GM13976 (cell line): ENCODE measurements at regions not wholly inside any gene's neighbourhood (a gene's known extent, or its start where the extent isn't known, plus 50 kb on each side); places are given as distances from the start of the nearest gene placed in this dataset.

Experiments
- DNase-seq: peaks from one replicate; pipeline ENCODE4 v3.0.0; 2012; ENCODE audit warnings: low spot score
- CTCF ChIP-seq: IDR thresholded peaks from 2 replicates; pipeline ENCODE4 v1.5.1; 2012; ENCODE audit warnings: borderline replicate concordance, mild to moderate bottlenecking; ENCODE audit not compliant: insufficient read depth; ENCODE audit errors: extremely low read depth, missing control alignments, control extremely low read depth
- in situ Hi-C: fragments of 300-500 bp; cut with MboI; formaldehyde crosslinking; loops from one replicate; pipeline ENCODE4 v1.12.0; 2022; ENCODE audit warnings: low sequenced_read_pairs, mixed read lengths, inconsistent platforms; ENCODE audit not compliant: unreplicated experiment

DNA sequence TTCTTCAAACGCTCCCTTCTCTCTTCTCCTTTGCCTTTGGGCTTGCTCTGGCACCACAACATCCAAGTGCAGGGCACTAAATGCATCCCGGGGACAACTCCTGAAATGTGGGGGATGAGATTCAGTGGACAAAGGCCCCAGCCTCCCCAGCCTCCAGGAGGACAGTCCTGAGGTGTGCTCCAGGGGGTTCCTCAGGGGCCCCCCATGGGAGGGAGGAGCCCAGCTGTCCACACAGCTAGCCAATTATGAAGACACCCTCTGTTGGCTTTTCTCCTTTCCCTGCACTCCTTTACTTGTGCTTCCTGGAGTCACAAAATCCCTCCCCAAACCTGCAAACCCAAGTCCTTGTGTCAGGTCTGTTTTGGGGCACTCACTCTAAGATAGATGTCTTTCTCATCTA is 735.4 kb downstream of the PTPRU start:
- DNase-seq: no peak
- in situ Hi-C loops: no loop called here
- no peak for TF ChIP-seq CTCF

GRCh38 chr1:29970747-29971325 is 734.5 kb downstream of the PTPRU start:
- no peak for TF ChIP-seq CTCF
- no peak for DNase-seq
- in situ Hi-C loops: no loop called here

GRCh38 chr1:29969576-29969975 is 733.3 kb downstream of the PTPRU start:
- no peak for TF ChIP-seq CTCF
- no peak for DNase-seq
- in situ Hi-C loops: no loop called here

GRCh38 chr1:29967261-29967660 is 730.9 kb downstream of the PTPRU start:
- TF ChIP-seq CTCF: no peak
- no peak for DNase-seq
- in situ Hi-C loops: no loop called here

DNA sequence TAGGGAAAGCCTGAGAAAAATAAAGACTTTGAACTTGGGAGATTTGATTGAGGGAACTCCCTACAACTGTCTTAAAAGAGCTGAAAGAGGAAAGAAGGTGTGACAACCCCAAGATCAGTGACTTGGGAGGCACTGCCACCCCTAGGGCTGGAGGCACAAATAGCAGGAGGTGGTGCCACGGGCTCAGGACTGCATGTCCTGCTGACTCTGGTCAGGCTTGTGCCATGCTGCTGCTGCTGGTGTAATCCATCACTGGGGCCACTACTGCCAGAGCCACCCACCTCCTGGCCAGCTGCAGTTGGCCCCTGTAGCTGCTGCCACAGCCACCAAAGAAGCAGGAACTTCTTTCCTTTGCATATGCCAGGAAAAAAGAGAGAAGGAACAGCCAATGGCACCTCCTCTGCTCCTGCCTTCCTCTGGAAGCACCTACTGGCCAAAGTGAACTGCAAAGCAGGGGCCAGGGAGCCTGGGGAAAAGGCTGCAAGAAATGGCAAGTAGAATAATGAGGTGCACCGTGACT is 730.3 kb downstream of the PTPRU start:
- TF ChIP-seq CTCF: no peak
- in situ Hi-C loops: no loop called here
- no peak for DNase-seq

- no peak for TF ChIP-seq CTCF
These were observed 728.6 kb downstream of the PTPRU start for GRCh38 chr1:29964718-29965533.

DNA sequence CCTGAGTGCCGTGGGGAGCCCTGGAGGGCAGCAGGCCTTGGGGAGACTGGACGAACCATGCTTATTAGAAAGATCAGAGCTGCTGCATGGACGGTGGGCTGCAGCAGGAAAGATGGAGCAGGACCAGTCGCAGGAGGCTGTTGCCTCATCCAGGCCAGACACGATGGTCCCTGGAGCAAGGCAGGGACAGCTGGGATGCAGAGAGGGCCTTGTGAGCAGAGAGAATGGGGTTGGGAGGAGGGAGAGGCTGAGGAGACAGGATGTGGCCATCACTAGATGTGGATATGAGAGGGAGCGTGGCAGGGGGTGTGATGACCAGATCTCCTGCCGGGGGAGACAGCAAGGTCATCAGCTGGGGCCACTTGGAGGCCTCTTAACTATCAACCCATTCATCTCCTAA is 727.6 kb downstream of the PTPRU start:
- TF ChIP-seq CTCF: no peak
- no peak for DNase-seq
- in situ Hi-C loops: no loop called here

More at GRCh38 chr1:29964718-29965533, 728.6 kb downstream of the PTPRU start:
- in situ Hi-C loops: no loop called here
- no peak for DNase-seq
